ENCODE measurements at regions not wholly inside any gene's neighbourhood (a gene's known extent, or its start where the extent isn't known, plus 50 kb on each side); places are given as distances from the start of the nearest gene placed in this dataset.

GRCh38 chr2:142270291-142270690, 139.5 kb upstream of the LRP1B start:
- no peaks in the 10 kb centered on the region for H3K27me3 Mint-ChIP-seq (ENCODE audit: low read depth)
- no peak overlapping the region for H4K5ac ChIP-seq (ENCODE audit: insufficient read length, low read depth, low read length)
- H3K4me2 ChIP-seq (ENCODE audit: insufficient read depth, insufficient read length, low read length), result no peak overlapping the region
- H3K56ac ChIP-seq (ENCODE audit: insufficient read length, low read depth, low read length), result no peak overlapping the region
- H2BK15ac ChIP-seq (ENCODE audit: low read depth, low read length), result no peak overlapping the region
- H3K4ac ChIP-seq (ENCODE audit: low read depth, low read length), result no peak overlapping the region
- no peak overlapping the region for H3K23ac ChIP-seq (ENCODE audit: insufficient read length, low read depth, low read length)
- no peak overlapping the region for H2BK5ac ChIP-seq (ENCODE audit: insufficient read length, low read length)
- no peak for TF ChIP-seq CTCF (conservative IDR thresholded peaks at IDR 0.05)
- no peak overlapping the region for H4K91ac ChIP-seq (ENCODE audit: insufficient read length, low read depth, low read length)
- H3K27ac ChIP-seq (ENCODE audit: insufficient read length, low read depth, low read length), result no peak overlapping the region
- H4K20me1 ChIP-seq (ENCODE audit: control insufficient read depth, insufficient read depth, insufficient read length), result no peaks in the 10 kb centered on the region
- H3K79me2 ChIP-seq (ENCODE audit: insufficient read depth, low read length), result no peaks in the 10 kb centered on the region
- H3K4me1 ChIP-seq (ENCODE audit: insufficient read depth, low read length), result no peaks in the 10 kb centered on the region
- no peak overlapping the region for H2AK5ac ChIP-seq (ENCODE audit: insufficient read length, low read length)
- H3K14ac ChIP-seq (ENCODE audit: insufficient read depth, low read length), result no peak overlapping the region
- H3K23me2 ChIP-seq (ENCODE audit: insufficient read length, low read depth, low read length, poor library complexity, severe bottlenecking), result no peaks in the 10 kb centered on the region
- no peak overlapping the region for H2BK120ac ChIP-seq (ENCODE audit: low read depth, low read length, poor library complexity, severe bottlenecking)
- no peak overlapping the region for H3K4me3 Mint-ChIP-seq
- no peak for DNase-seq
- no peak overlapping the region for H2BK12ac ChIP-seq (ENCODE audit: insufficient read length, low read depth, low read length)
- H3K79me1 ChIP-seq (ENCODE audit: insufficient read depth, low read depth, low read length, poor library complexity, severe bottlenecking), result no peaks in the 10 kb centered on the region
- no peak overlapping the region for H4K8ac ChIP-seq (replicated peaks; ENCODE audit: insufficient read length, low read depth, low read length)
- H3K27me3 ChIP-seq (ENCODE audit: insufficient read depth, low read length), result no peaks in the 10 kb centered on the region
- no peak overlapping the region for H2BK20ac ChIP-seq (ENCODE audit: low read depth, low read length, poor library complexity, severe bottlenecking)
- no peak overlapping the region for H2AFZ ChIP-seq (ENCODE audit: low read length)
- no peaks in the 10 kb centered on the region for H3K36me3 Mint-ChIP-seq (ENCODE audit: insufficient read depth in 1 of 3, low read depth in 3 of 3)
- no peaks in the 10 kb centered on the region for H3K9me3 Mint-ChIP-seq
- no peak overlapping the region for H3T11ph ChIP-seq (ENCODE audit: low read length)
- H3K4me1 Mint-ChIP-seq, result no peaks in the 10 kb centered on the region
- H3K27ac Mint-ChIP-seq, result no peak overlapping the region
- H3K9me3 ChIP-seq (ENCODE audit: control insufficient read depth, low read depth, low read length), result no peaks in the 10 kb centered on the region
- H3K9ac ChIP-seq (ENCODE audit: extremely low read depth, insufficient read length, low read length), result no peak overlapping the region
- no peak overlapping the region for H3K18ac ChIP-seq (ENCODE audit: insufficient read length, low read depth, low read length)
- no CpG with 5 or more reads among the region's 2 CpGs for WGBS (ENCODE audit: extremely low coverage, insufficient read length, low lambda C conversion rate)

All from H9 (cell line).